NCI-H345 (cell line): ENCODE measurements at regions not wholly inside any gene's neighbourhood (a gene's known extent, or its start where the extent isn't known, plus 50 kb on each side); places are given as distances from the start of the nearest gene placed in this dataset.
"Not testable (repeated sequence)": the region's sequence is repeated elsewhere in the genome, so short reads cannot be mapped to it uniquely, and the experiment has no call there.

Experiments used
- DNase-seq: peaks from one replicate; lab custom pipeline; 2025; lab: John Stamatoyannopoulos, UW

GRCh38 chr20:22070610-22071058 lies 365.2 kb downstream of the PAX1 start:
- DNase-seq = no peak

GRCh38 chr20:22063753-22064152 lies 358.3 kb downstream of the PAX1 start:
- no peak for DNase-seq

- no peak for DNase-seq
These were observed 357.4 kb downstream of the PAX1 start for GRCh38 chr20:22062874-22063273.

GRCh38 chr20:22060610-22061009 lies 355.1 kb downstream of the PAX1 start:
- no peak for DNase-seq

- no peak for DNase-seq
These were observed 353.3 kb downstream of the PAX1 start for GRCh38 chr20:22058746-22059145.

GRCh38 chr20:22055981-22056380 lies 350.5 kb downstream of the PAX1 start:
- no peak for DNase-seq

- DNase-seq = no peak
These were observed 346.7 kb downstream of the PAX1 start for GRCh38 chr20:22052025-22052650.

- not testable (repeated sequence) for DNase-seq
These were observed 340.6 kb downstream of the PAX1 start for GRCh38 chr20:22045956-22046507.

- DNase-seq = no peak
These were observed 322.0 kb downstream of the PAX1 start for GRCh38 chr20:22027423-22027822.

GRCh38 chr20:22020201-22020600 lies 314.7 kb downstream of the PAX1 start:
- DNase-seq = no peak

GRCh38 chr20:22008456-22008855 lies 303.0 kb downstream of the PAX1 start:
- DNase-seq = no peak

GRCh38 chr20:22006306-22006705 lies 300.8 kb downstream of the PAX1 start:
- no peak for DNase-seq

GRCh38 chr20:22005535-22005934 lies 300.1 kb downstream of the PAX1 start:
- no peak for DNase-seq

- DNase-seq = no peak
These were observed 299.5 kb downstream of the PAX1 start for GRCh38 chr20:22004946-22005345.

GRCh38 chr20:22003680-22004079 lies 298.2 kb downstream of the PAX1 start:
- no peak for DNase-seq

GRCh38 chr20:22001886-22002285 lies 296.4 kb downstream of the PAX1 start:
- no peak for DNase-seq

GRCh38 chr20:21995461-21995860 lies 290.0 kb downstream of the PAX1 start:
- no peak for DNase-seq

GRCh38 chr20:21994203-21994602 lies 288.7 kb downstream of the PAX1 start:
- DNase-seq = no peak

GRCh38 chr20:21982559-21982958 lies 277.1 kb downstream of the PAX1 start:
- no peak for DNase-seq

GRCh38 chr20:21981597-21982344 lies 276.3 kb downstream of the PAX1 start:
- no peak for DNase-seq

GRCh38 chr20:21981179-21981578 lies 275.7 kb downstream of the PAX1 start:
- no peak for DNase-seq

GRCh38 chr20:21971436-21971835 lies 266.0 kb downstream of the PAX1 start:
- DNase-seq = no peak

- DNase-seq = no peak
These were observed 263.0 kb downstream of the PAX1 start for GRCh38 chr20:21968486-21968885.
